Vagina (tissue), 2 donors: ENCODE measurements at regions not wholly inside any gene's neighbourhood (a gene's known extent, or its start where the extent isn't known, plus 50 kb on each side); places are given as distances from the start of the nearest gene placed in this dataset.

Experiments used
- DNase-seq, 2 donors: peaks; one replicate each; pipeline ENCODE4 v3.0.0-alpha.2; 2017; ENCODE audit errors: extremely low spot score in 2 of 2
- H3K27ac ChIP-seq: fragments of 200-600 bp; sonication (generic); one replicate; pipeline ENCODE4 v1.5.1; 2019
- H3K27me3 ChIP-seq: fragments of 200-600 bp; sonication (generic); one replicate; pipeline ENCODE4 v1.5.1; 2019
- H3K36me3 ChIP-seq, 2 donors: fragments of 200-600 bp; sonication (generic); one replicate each; pipeline ENCODE4 v1.5.1; 2017 to 2019
- H3K4me1 ChIP-seq: fragments of 200-600 bp; sonication (generic); one replicate; pipeline ENCODE4 v1.5.1; 2019
- H3K4me3 ChIP-seq, 2 donors: fragments of 200-600 bp; sonication (generic); 1 replicate in 1 of 2; 2 replicates in 1 of 2; pipeline ENCODE4 v1.5.1; 2016 to 2019
- H3K9me3 ChIP-seq: fragments of 200-600 bp; sonication (generic); one replicate; pipeline ENCODE4 v1.5.1; 2019
- CTCF ChIP-seq, 3 experiments: fragments of 450-650 bp in 2 of 3; fragments of 200-600 bp in 1 of 3; sonication (generic) in 1 of 3; IDR thresholded peaks; one replicate each; pipeline ENCODE4 v1.5.1; 2017 to 2019; ENCODE audit warnings: antibody characterized with exemption in 3 of 3, mild to moderate bottlenecking in 2 of 3, moderate library complexity in 2 of 3
- POLR2A ChIP-seq, 2 donors: fragments of 450-650 bp; IDR thresholded peaks; one replicate each; pipeline ENCODE4 v1.6.1; 2017; ENCODE audit warnings: antibody characterized with exemption in 2 of 2, mild to moderate bottlenecking in 2 of 2, moderate library complexity in 2 of 2
- POLR2AphosphoS5 ChIP-seq, 2 donors: sonication (generic); formaldehyde crosslinking; IDR thresholded peaks; one replicate each; pipeline ENCODE4 v1.9.0; 2017; ENCODE audit warnings: antibody characterized with exemption in 2 of 2, mild to moderate bottlenecking in 2 of 2, low read depth in 1 of 2; ENCODE audit not compliant: insufficient read depth in 1 of 2
- intact Hi-C: fragments of 100-400 bp; cut with DNase I; formaldehyde crosslinking; loops from one replicate; pipeline ENCODE4 v1.15.1; 2023

GRCh38 chr1:221632072-221632471 lies 109.8 kb downstream of the DUSP10 start:
- no peak for DNase-seq
- Histone ChIP-seq H3K27ac (no peak overlapping the region), H3K4me1 (no peaks in the 10 kb centered on the region), H3K9me3 (no peaks in the 10 kb centered on the region), H3K27me3 (no peaks in the 10 kb centered on the region), H3K36me3 (no peaks in the 10 kb centered on the region), H3K4me3 (no peak overlapping the region)
- intact Hi-C loops: no loop called here
- no peak for TF ChIP-seq CTCF (IDR thresholded peaks at IDR 0.05)
- no peak for TF ChIP-seq POLR2A (IDR thresholded peaks at IDR 0.05)
- no peak for TF ChIP-seq POLR2AphosphoS5 (IDR thresholded peaks at IDR 0.05; ENCODE audit: insufficient read depth in 1 of 2, low read depth in 1 of 2)

- DNase-seq: no peak
- intact Hi-C loops: no loop called here
- Histone ChIP-seq H3K27me3 (no peaks in the 10 kb centered on the region), H3K4me1 (no peaks in the 10 kb centered on the region), H3K4me3 (no peak overlapping the region), H3K36me3 (no peaks in the 10 kb centered on the region), H3K9me3 (no peaks in the 10 kb centered on the region), H3K27ac (no peak overlapping the region)
- TF ChIP-seq CTCF (IDR thresholded peaks at IDR 0.05): no peak
- no peak for TF ChIP-seq POLR2AphosphoS5 (IDR thresholded peaks at IDR 0.05; ENCODE audit: insufficient read depth in 1 of 2, low read depth in 1 of 2)
- no peak for TF ChIP-seq POLR2A (IDR thresholded peaks at IDR 0.05)
These were observed 108.0 kb downstream of the DUSP10 start for GRCh38 chr1:221633841-221634409.

- H3K4me1 ChIP-seq: no peaks in the 10 kb centered on the region
- DNase-seq: no peak
These were observed 107.3 kb downstream of the DUSP10 start for GRCh38 chr1:221634606-221635005.

DNA sequence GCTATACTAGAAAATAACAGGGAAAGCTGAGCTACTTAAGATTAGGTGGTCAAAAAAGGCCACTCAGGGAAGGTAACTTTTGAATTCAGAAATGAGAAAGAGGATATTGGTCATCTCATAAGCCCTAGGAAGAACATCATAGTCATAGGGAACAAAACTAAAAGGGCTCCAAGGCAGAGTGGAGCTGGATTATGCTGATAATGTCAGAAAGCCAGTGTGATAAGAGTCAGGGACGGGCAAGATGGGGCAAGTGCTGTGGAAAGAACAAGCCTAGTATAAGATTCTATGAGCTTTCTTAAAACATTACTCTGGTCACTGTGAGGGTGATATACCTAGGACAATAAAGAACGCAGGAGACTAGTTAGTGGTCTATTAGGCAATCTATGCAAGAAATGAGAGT lies 106.6 kb downstream of the DUSP10 start:
- no peak for DNase-seq
- Histone ChIP-seq H3K36me3 (no peaks in the 10 kb centered on the region), H3K4me1 (no peaks in the 10 kb centered on the region), H3K27me3 (no peaks in the 10 kb centered on the region), H3K27ac (no peak overlapping the region), H3K9me3 (no peaks in the 10 kb centered on the region), H3K4me3 (no peak overlapping the region)
- intact Hi-C loops: no loop called here
- TF ChIP-seq POLR2A (IDR thresholded peaks at IDR 0.05) (no peak), POLR2AphosphoS5 (IDR thresholded peaks at IDR 0.05; ENCODE audit: insufficient read depth in 1 of 2, low read depth in 1 of 2) (no peak), CTCF (IDR thresholded peaks at IDR 0.05) (no peak)

More at GRCh38 chr1:221634606-221635005, 107.3 kb downstream of the DUSP10 start:
- Histone ChIP-seq H3K27ac (no peak overlapping the region), H3K36me3 (no peaks in the 10 kb centered on the region), H3K27me3 (no peaks in the 10 kb centered on the region), H3K9me3 (no peaks in the 10 kb centered on the region), H3K4me3 (no peak overlapping the region)
- intact Hi-C loops: no loop called here
- no peak for TF ChIP-seq POLR2A (IDR thresholded peaks at IDR 0.05)
- no peak for TF ChIP-seq CTCF (IDR thresholded peaks at IDR 0.05)
- no peak for TF ChIP-seq POLR2AphosphoS5 (IDR thresholded peaks at IDR 0.05; ENCODE audit: insufficient read depth in 1 of 2, low read depth in 1 of 2)

GRCh38 chr1:221636096-221636495 lies 105.8 kb downstream of the DUSP10 start:
- H3K36me3 ChIP-seq: no peaks in the 10 kb centered on the region
- no peak overlapping the region for H3K4me3 ChIP-seq
- TF ChIP-seq POLR2A (IDR thresholded peaks at IDR 0.05) (no peak), POLR2AphosphoS5 (IDR thresholded peaks at IDR 0.05; ENCODE audit: insufficient read depth in 1 of 2, low read depth in 1 of 2) (no peak), CTCF (IDR thresholded peaks at IDR 0.05) (no peak)
- intact Hi-C loops: no loop called here
- H3K4me1 ChIP-seq: no peaks in the 10 kb centered on the region
- no peaks in the 10 kb centered on the region for H3K9me3 ChIP-seq
- no peaks in the 10 kb centered on the region for H3K27me3 ChIP-seq
- DNase-seq: no peak
- H3K27ac ChIP-seq: no peak overlapping the region
